ENCODE measurements at regions not wholly inside any gene's neighbourhood (a gene's known extent, or its start where the extent isn't known, plus 50 kb on each side); places are given as distances from the start of the nearest gene placed in this dataset.
"Not testable (repeated sequence)": the region's sequence is repeated elsewhere in the genome, so short reads cannot be mapped to it uniquely, and the experiment has no call there.

DNA sequence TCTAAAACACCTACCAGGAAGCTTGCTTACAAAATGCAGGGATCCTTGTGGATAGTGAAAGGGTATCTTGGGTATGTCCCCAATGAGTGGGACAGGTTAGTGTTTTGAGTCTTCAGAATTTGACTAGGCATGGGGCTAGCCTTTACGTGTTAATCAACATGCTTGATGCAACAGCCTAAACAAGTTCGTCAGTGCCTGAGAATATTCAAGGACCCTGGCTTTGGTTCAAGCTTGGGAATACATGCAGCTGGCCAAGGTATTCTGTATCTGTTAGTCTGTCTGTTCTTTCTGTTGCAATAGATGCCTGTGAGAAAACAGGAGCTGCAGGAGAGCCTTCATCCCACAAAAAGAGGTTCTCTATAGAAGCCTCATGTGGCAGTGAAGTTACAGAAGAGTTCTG is 149.5 kb downstream of the CCNG2 start:
- DNase-seq (ENCODE audit: low read depth), result no peak

DNA sequence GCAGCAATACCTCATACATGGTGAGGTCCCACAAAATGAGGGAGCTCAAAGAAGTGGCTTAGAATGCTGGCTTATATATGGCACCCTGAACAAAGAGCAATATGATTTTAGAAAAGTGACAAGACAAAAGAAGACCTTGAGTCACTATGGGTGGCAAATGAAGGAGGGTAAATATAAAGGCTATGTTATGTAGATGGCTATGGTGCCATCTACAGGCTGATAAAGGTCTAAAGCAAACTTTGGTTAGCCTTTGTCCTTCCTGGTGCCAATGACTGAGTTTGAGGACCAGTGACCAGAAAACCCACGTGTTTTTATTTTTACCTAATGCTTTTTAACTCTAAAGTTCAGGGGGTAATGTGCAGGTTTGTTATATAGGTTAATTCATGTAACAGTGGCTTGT is 151.8 kb downstream of the CCNG2 start:
- DNase-seq (ENCODE audit: low read depth), result no peak

DNA sequence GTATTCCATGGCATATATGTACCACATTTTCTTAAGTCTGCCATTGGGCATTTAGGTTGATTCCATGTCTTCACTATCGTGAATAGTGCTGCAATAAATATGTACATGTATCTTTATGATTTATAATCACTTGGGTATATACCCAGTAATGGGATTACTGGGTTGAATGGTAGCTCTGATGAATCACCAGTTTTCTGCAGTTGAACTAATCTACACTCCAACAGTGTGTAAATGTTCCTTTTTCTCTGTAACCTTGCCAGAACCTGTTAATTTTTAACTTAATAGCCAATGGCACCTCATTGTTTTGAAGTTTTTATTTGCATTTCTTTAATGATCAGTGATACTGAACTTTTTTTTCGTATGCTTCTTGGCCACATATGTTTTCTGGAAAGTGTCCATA is 152.5 kb downstream of the CCNG2 start:
- no peak for DNase-seq (ENCODE audit: low read depth)

DNA sequence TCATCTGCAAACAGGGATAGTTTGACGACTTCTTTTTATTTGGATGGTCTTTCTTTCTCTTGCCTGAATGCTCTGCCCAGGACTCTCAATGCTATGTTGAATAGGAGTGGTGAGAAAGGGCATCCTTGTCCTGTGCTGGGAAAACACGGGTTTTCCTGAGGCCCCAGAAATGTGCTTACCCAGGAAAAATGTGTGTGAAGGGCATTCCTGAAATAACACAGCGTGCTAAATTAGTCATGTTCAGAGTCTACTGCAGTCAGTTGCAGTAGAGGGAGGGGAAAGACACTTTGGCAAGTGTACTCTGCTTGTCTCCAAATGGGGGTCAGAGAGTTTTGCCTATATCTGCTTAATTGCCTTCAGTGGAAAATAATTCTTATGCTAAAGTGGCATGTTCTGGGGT is 153.9 kb downstream of the CCNG2 start:
- no peak for DNase-seq (ENCODE audit: low read depth)

DNA sequence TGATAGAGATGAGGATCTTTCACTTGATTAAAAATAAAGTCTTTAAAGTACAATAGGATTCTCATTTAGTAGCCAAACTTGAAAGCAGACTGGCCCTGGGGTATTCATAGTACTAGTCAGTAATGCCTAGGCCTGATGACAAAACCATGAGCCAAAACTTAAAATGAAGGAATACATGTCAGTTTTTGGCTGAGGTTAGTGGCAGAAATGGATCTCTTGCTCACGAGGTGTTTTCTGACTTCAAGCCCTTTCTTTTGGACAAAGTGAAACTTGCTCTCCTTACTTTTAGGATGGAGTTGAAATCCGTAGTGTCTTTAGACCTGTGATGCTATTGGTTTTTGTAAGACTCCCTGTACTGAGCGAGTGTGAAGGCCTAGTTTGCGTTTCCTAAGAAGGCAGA is 157.7 kb downstream of the CCNG2 start:
- DNase-seq (ENCODE audit: low read depth), result no peak

DNA sequence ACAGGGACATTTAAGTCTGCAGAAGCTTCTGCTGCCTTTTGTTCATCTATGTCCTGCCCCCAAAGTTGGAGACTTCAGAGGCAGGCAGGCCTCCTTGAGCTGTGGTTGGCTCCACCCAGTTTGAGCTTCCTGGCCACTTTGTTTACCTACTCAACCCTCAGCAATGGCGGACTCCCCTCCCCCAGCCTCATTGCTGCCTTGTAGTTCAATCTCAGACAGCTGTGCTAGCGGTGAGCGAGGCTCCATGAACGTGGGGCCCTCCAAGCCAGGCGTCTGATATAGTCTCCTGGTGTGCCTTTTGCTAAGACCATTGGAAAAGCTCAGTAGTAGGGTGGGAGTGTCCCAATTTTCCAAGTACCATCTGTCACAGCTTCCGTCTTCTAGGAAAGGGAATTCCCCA is 170.1 kb downstream of the CCNG2 start:
- no peak for DNase-seq (ENCODE audit: low read depth)

DNA sequence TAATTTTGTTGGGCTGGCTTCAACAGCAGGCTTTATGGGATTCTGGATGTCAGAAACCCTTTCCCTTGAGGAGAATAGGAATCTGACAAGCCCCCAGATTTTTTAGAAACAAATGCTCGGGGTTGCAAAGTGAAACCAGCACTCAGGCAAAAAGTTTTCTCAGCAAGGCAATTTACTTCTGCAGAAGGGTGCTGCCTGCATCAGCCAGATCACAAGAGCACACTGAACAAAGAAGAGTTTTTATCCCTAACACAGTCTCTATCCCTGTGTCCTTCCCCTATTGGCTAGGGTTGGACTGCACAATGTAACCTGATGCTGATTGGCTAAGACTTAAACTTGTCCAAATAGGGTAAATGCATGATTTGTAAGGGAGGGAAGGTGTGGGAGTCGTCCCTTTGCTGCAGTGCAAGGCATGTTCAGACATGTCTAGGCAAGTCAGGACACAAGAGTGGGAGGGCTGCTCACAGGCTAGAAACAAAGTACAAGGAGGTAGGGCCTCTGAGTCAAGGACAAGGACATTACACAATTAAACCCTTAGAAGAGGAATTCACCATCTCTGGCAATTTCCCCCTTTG is 175.8 kb downstream of the CCNG2 start:
- DNase-seq (ENCODE audit: low read depth), result no peak

DNA sequence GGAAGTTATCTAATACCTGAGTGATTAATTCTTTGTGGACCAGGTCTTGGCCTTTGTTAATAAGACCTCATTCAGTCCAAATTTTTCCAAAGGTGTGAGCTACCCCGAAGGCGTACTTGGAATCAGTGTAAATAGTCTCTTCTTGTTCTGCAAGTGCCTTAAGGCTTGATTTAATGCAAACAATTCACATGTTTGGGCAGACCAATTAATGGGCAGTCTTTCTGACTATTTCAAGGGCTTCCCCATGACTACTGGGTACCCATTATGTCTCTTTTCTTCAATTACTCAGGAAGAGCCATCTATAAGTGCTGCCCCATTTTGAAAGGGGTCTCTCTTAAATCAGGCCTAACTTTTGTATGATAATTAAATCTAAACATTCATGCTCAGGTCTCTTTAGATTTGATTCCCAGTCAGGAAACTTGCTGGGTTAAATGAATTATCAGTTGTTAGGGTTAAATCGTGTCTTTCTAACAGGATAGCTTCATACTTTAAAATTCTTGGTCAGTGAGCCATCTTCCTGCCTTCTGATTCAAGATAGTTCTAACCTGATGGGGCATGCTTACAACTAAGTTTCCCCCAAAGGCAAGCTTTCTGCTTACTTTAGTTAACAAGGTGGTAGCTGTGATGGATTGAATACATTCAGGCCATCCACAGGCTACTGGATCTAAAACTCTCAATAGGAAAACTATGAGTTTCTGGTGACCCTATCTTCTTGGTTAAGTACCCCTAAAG is 179.6 kb downstream of the CCNG2 start:
- no peak for DNase-seq (ENCODE audit: low read depth)

DNA sequence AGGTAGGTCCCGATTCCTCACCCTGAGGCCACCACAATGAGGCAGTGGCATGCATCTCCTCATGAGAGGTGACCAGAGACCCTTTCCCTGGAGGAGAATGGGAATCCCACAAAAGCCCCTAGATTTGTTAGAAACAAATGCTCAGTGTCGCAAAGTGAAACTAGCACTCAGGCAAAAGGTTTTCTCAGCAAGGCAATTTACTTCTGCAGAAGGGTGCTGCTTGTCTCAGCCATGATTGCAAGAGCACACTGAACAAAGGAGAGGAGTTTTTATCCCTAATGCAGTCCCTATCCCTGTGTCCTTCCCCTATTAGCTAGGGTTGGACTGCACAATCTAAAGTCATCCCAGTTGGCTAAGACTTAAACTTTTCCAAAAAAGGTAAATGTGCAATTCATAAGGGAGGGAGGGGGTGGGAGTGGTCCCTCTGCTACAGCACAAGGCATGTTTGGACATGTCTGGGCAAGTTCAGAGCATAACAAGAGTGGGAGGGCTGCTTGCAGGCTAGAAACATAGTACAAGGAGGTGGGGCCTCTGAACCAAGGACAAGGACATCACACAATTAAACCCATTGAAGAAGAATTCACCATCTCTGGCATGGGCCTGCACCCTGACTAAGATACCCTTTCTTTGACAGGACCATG is 185.3 kb downstream of the CCNG2 start:
- no peak for DNase-seq (ENCODE audit: low read depth)

DNA sequence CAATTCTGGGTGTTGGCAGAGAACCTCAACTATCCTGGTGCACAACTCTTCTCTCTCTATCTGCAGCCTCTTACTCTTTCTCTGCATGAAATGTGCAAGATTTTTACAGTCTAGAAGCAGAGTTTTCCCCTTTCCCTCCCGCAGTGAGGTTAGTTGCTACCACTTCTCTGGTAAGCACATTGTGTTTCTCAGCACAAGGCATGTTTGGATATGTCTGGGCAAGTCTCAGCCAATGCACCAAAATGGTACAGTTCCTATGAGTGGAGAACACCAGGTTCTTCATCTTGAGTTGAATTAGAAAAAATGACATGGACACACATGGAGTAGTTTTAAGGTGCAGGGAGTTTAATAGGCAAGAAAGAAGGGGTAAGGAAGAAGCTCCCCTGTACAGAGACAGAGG is 187.0 kb downstream of the CCNG2 start:
- DNase-seq (ENCODE audit: low read depth), result no peak

DNA sequence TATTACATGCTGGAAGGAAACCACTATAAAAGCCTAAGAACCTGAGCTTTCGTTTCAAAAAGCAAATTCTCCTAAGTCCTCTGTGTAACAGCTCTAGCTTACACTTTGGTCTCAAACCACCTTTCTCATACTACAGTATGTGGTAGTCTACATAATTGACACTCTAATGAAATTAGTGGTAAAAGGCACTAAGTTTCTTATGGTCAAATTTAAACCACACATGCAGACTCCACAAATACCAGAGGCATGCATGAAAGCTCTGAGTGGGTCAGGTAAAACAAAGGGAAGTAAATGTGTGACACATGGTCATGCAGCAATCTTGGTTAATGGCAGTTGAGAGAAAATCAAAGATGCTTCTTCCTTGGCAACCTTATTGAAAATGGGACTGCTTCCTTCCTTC is 187.8 kb downstream of the CCNG2 start:
- no peak for DNase-seq (ENCODE audit: low read depth)

DNA sequence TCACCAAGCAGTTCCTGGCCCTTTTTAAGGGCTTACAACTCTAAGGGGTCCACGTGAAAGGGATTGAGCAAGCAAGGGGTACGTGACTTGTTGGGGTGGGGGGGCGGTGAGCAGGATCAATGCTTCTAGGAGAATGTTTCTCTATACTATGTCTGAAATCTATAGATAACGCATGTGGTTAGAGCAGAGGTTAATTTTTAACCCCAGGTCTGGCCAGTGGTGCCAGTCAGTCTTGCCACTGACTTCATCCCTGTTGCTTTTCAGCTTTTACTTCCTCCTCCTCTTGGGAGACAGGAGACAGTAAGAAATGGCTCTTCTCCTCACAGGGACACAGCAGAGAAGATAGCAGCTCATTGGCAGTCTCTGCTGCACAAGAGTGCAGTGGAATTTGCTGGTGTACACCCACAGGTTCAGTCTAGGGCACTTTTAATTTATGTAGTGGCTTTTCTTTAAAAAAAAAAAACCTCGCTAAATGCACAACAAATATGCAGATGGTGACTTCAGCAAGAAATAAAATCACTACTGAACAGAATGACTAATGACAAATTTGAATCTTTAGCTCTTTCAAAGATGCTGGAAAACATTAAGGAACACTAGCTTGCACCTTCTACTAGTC is 190.5 kb downstream of the CCNG2 start:
- DNase-seq (ENCODE audit: low read depth), result no peak

DNA sequence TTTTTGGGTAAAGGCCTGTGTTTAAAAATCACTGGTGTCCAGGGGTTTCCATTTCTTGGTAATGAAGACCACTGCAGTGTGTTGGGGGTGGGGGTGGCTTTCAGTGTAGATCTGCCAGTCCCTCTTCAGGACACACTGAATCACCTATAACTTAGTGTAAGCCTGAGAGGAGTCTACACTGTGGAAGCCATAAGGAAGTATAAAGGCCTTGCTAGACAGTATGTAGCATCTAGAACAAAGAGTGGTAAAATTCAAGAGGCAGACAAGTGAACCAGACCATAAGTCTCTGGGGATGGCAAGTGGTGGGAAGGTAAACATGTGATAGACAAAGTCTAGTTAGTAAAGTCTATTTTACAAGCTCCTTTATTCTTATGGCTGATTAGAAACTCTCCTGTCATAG is 191.8 kb downstream of the CCNG2 start:
- DNase-seq (ENCODE audit: low read depth), result no peak

DNA sequence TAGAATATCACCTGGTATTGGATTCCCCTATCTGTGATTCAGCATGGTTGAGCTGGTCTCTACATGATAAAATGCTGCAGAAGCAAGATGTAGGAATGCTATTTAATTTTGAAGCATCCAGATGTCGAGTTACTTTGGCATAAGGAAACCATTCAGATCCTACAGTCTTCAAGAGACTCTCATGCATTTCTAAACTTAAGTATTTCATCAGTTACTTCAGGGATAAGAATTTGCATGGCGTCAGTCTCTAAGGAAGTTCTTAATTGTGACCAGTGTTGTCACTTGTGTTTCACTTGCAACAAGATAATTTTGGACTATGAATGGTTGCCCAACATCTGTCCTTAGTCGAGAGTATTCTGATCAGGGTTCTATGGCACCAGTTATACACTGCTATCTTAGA is 192.4 kb downstream of the CCNG2 start:
- no peak for DNase-seq (ENCODE audit: low read depth)

DNA sequence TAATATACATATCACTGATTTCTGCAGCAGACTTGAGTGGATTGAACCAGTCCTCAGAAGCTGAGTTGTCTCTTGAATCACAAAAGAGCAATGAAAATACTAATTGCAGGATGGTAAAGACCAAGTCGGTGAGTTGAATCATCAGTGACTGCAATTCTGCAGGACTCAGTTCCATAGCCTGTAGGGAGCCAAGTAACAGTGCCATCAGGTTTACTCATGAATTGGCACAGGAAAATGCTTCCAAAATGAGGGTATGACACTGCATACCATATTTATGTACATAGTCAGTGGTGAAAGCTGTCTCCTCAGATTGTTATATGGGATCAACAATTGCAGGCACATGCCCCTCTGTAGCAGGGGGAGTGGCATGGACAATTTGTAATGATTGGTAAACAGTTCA is 192.8 kb downstream of the CCNG2 start:
- DNase-seq (ENCODE audit: low read depth), result no peak

DNA sequence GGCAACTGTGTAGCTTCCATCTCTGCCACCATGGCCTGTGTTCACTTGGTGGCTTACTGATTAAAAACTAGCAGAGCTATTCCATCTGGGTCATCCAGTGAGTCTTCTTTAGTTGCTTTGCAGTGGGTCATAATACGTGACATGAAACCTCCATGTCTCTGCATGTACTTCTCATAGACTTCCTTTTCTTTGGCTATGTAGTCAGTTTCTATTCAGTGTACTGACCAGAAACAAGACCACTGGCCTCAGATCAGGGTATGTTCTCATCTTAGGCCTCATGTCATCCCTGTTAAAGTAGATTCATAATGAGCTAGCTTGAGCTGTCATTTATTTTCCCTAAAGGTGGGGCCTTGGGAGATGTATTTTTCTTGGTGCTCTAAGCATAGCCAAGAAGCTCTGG is 195.2 kb downstream of the CCNG2 start:
- DNase-seq (ENCODE audit: low read depth), result no peak

DNA sequence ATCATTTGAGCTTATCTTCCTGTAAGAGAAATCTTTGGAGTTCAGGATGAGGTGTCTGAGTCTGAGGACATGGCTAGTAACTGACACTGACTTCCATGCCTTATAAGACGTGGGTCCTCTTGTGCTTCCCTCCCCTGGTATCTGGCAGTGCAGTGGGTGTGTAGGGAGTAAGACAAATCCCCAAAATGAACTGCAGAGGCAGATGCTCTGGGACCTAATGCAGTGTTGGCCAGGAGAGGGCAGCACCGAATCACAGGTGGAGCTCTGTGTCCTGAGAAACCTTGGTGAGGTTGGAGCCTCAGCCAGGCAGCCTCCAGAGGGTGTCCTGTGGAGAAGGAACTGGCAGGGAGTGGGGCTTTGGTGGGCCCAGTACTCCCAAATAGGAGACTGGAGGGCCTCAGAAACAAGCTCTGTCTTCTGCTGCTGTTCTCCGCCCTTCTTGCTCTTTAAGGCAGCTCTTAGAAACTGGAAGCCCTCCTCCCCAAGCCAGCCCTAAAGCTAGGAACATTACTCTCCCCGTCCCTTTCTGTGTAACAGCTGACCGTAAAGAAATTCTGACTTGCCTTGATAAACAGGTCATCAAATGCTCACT is 196.8 kb downstream of the CCNG2 start:
- DNase-seq (ENCODE audit: low read depth), result not testable (repeated sequence)

DNA sequence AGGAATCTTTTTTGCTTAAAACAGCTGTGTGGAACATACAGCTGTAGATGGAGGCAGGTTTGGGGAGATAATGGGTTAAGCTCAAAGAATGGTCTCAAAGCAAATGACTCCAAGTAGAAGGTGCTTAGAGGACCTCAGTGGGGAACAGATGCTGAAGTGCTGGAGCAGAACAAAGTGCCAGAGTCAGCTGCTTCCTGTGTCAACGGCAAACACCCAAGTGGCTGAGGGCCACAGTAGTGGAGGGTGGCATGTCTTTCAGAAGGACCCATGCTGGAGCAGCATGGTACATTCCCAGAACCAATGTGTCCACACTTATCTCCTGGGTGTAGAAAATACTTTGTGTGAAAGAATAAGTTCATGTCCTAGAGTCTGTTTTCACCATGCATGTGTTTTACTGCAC is 197.5 kb downstream of the CCNG2 start:
- DNase-seq (ENCODE audit: low read depth), result no peak

DNA sequence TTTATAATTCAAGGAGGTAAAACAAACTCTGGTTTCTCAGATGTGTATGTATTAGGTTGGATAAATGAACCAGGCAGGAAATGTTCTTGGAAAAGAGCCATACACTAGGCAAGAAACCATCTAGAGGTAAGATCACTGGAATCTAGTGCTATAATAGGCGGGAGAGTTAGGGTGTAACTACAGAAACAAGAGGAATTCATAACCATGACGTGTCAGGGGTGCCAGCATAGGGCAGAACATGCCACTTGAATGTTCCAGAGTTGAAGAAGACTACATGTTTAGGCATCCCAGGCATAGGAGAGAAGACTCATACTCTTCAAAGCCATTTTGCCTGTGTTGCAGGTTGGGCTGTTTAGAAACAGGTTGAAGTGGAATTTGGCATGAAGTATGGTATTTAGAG is 198.7 kb downstream of the CCNG2 start:
- no peak for DNase-seq (ENCODE audit: low read depth)

DNA sequence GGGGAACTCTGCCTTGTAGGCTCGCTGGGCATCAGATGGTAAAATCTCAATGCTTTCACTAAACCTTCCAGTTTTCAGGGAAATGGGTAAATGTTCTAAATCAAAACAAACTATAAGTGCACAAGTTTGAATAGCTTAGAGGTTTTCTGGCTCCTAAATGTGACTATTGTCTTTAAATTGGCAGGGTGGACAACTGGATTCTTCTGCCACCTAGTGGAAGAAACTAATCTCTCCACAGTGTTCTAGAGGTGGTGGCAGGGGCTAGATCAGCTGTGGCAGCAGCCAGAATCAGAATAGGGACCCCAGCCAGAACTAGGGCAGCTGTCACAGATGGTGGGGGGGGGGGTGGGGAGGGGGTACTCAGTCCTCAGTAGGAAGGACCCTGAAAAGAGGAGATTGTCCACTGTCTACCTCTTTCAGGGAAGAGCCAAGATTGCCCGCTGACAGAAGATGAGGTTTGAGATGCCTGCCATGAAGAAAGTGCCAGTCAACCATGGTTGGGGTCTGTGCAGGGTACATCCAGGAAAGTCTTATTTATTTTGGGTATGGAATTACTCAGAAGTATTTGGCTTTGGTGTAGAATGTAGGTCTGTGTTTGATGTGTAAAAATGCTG is 201.4 kb downstream of the CCNG2 start:
- DNase-seq (ENCODE audit: low read depth), result no peak

DNA sequence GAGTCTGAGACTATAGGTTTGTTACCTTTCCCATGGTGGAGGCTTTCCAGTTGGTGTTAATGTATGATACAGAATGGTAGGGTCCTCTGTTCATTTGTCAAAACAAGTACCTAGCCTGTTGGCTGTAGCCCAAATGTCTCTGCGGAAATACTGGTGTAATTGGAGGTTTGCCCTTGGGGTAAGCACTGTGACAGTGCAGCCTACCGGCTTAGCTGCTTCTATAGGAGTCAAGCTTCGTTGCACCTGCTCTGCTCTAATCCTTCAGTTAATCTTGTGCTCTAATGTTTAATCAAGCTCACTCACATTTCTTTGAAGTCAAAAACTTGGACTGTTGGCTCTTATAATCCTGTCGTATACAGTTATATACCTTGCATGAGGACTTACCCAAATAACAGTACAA is 203.4 kb downstream of the CCNG2 start:
- DNase-seq (ENCODE audit: low read depth), result no peak

DNA sequence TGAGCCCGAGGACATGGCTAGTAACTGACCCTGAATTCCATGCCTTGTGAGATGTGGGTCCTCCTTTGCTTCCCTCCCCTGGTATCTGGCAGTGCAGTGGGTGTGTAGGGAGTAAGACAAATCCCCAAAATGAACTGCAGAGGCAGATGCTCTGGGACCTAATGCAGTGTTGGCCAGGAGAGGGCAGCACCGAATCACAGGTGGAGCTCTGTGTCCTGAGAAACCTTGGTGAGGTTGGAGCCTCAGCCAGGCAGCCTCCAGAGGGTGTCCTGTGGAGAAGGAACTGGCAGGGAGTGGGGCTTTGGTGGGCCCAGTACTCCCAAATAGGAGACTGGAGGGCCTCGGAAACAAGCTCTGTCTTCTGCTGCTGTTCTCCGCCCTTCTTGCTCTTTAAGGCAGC is 209.9 kb downstream of the CCNG2 start:
- not testable (repeated sequence) for DNase-seq (ENCODE audit: low read depth)

DNA sequence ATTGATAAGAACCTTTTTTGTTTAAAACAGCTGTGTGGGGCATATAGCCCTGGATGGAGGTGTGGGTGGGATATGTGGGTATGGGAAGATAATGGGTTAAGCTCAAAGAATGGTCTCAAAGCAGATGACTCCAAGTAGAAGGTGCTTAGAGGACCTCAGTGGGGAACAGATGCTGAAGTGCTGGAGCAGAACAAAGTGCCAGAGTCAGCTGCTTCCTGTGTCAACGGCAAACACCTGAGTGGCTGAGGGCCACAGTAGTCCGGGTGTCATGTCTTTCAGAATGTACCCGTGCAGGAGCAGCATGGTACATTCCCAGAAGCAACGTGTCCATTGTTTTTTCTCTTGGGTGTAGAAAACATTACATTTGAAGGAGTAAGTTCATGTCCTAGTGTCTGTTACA is 210.6 kb downstream of the CCNG2 start:
- DNase-seq (ENCODE audit: low read depth), result no peak
